GM23338 (cell line): ENCODE measurements at regions not wholly inside any gene's neighbourhood (a gene's known extent, or its start where the extent isn't known, plus 50 kb on each side); places are given as distances from the start of the nearest gene placed in this dataset.

Experiments
- ATAC-seq: fragments of 200-7000 bp; cut with Tn5 transposase; 3 replicates; pipeline ENCODE4 v1.9.1; 2020
- DNase-seq: peaks from one replicate; pipeline ENCODE4 v3.0.0-alpha.2; 2015; ENCODE audit warnings: low spot score
- H2AFZ ChIP-seq: fragments of 200-600 bp; sonication (generic); 2 replicates; pipeline ENCODE4 v1.8.0; 2016; ENCODE audit warnings: antibody characterized with exemption, mild to moderate bottlenecking, moderate library complexity
- H3F3A ChIP-seq: fragments of 200-600 bp; sonication (generic); replicated peaks from 2 replicates; pipeline ENCODE4 v1.8.0; 2017; ENCODE audit warnings: antibody characterized with exemption, mixed run types, low read depth
- H3K27ac ChIP-seq: fragments of 200-600 bp; sonication (generic); 2 replicates; pipeline ENCODE4 v1.6.1; 2016; ENCODE audit warnings: low read depth
- H3K27me3 ChIP-seq: fragments of 200-600 bp; sonication (generic); 2 replicates; pipeline ENCODE4 v1.8.0; 2016; ENCODE audit warnings: mild to moderate bottlenecking, mixed run types, moderate library complexity; ENCODE audit not compliant: insufficient read depth
- H3K36me3 ChIP-seq: fragments of 200-600 bp; sonication (generic); 2 replicates; pipeline ENCODE4 v1.8.0; 2016; ENCODE audit warnings: mild to moderate bottlenecking; ENCODE audit not compliant: insufficient read depth
- H3K4me1 ChIP-seq: fragments of 200-600 bp; sonication (generic); 2 replicates; pipeline ENCODE4 v1.8.0; 2016; ENCODE audit warnings: mild to moderate bottlenecking, moderate library complexity; ENCODE audit not compliant: insufficient read depth
- H3K4me2 ChIP-seq: fragments of 200-600 bp; sonication (generic); 2 replicates; pipeline ENCODE4 v1.7.1; 2017; ENCODE audit warnings: mixed run types
- H3K4me3 ChIP-seq: fragments of 200-600 bp; sonication (generic); 2 replicates; pipeline ENCODE4 v1.6.1; 2016; ENCODE audit warnings: mixed run types
- H3K79me2 ChIP-seq: fragments of 200-600 bp; sonication (generic); replicated peaks from 2 replicates; pipeline ENCODE4 v1.8.0; 2017; ENCODE audit warnings: mild to moderate bottlenecking; ENCODE audit not compliant: insufficient read depth
- H3K9me2 ChIP-seq: fragments of 200-600 bp; sonication (generic); 2 replicates; pipeline ENCODE4 v1.8.0; 2017; ENCODE audit not compliant: insufficient read depth
- H4K20me1 ChIP-seq: fragments of 200-600 bp; sonication (generic); replicated peaks from 2 replicates; pipeline ENCODE4 v1.8.0; 2017; ENCODE audit warnings: mild to moderate bottlenecking; ENCODE audit not compliant: insufficient read depth
- H3K27ac Mint-ChIP-seq: 2 replicates; pipeline ENCODE4 v1.8.0; 2020; ENCODE audit warnings: inconsistent platforms, mild to moderate bottlenecking, moderate library complexity, mixed read lengths
- H3K27me3 Mint-ChIP-seq: 3 replicates; pipeline ENCODE4 v1.8.0; 2022; ENCODE audit warnings: low read depth, mild to moderate bottlenecking, moderate library complexity, mixed read lengths, inconsistent platforms; ENCODE audit not compliant: insufficient read depth, poor library complexity
- H3K36me3 Mint-ChIP-seq: 3 replicates; pipeline ENCODE4 v1.8.0; 2021; ENCODE audit warnings: low read depth, mild to moderate bottlenecking, inconsistent platforms, moderate library complexity, mixed read lengths
- H3K4me1 Mint-ChIP-seq: 3 replicates; pipeline ENCODE4 v1.8.0; 2020; ENCODE audit warnings: mild to moderate bottlenecking, inconsistent platforms, mixed read lengths
- H3K4me3 Mint-ChIP-seq: 3 replicates; pipeline ENCODE4 v1.8.0; 2021; ENCODE audit warnings: moderate library complexity, mild to moderate bottlenecking, inconsistent platforms, mixed read lengths
- H3K9me3 Mint-ChIP-seq: 3 replicates; pipeline ENCODE4 v1.8.0; 2020; ENCODE audit warnings: moderate library complexity, mild to moderate bottlenecking, inconsistent platforms, mixed read lengths
- EZH2 ChIP-seq: fragments of 200-600 bp; sonication (generic); IDR thresholded peaks from one replicate; pipeline ENCODE4 v1.8.0; 2017; ENCODE audit warnings: antibody characterized with exemption, mild to moderate bottlenecking, low read depth; ENCODE audit not compliant: unreplicated experiment
- EZH2phosphoT487 ChIP-seq: fragments of 200-600 bp; sonication (generic); IDR thresholded peaks from one replicate; pipeline ENCODE4 v1.8.1; 2018; ENCODE audit warnings: antibody characterized with exemption; ENCODE audit not compliant: unreplicated experiment
- JUNB ChIP-seq: IDR thresholded peaks from one replicate; pipeline ENCODE4 v1.6.1; 2016; ENCODE audit warnings: antibody characterized with exemption; ENCODE audit not compliant: unreplicated experiment
- NANOG ChIP-seq: IDR thresholded peaks from 2 replicates; pipeline ENCODE4 v1.6.1; 2016; ENCODE audit warnings: antibody characterized with exemption, borderline replicate concordance
- STAT1 ChIP-seq: IDR thresholded peaks from one replicate; pipeline ENCODE4 v1.6.1; 2016; ENCODE audit warnings: antibody characterized with exemption; ENCODE audit not compliant: unreplicated experiment
- ZNF331 ChIP-seq: fragments of 250-450 bp; sonication (Bioruptor Pico); IDR thresholded peaks from 2 replicates; pipeline ENCODE4 v1.5.0; 2020; ENCODE audit warnings: low read depth, mild to moderate bottlenecking, moderate library complexity
- TF ChIP-seq, protein P1 (sequence below): fragments of 250-450 bp; sonication (Bioruptor Pico); IDR thresholded peaks from 2 replicates; pipeline ENCODE4 v1.5.0; 2020; ENCODE audit warnings: mild to moderate bottlenecking, moderate library complexity
- TF ChIP-seq, protein P2 (sequence below), 2 experiments: fragments of 200-600 bp in 1 of 2; sonication (generic) in 1 of 2; conservative IDR thresholded peaks; 2 replicates each; pipeline versions ENCODE4 v1.5.1 to v1.6.1; 2016 to 2017; ENCODE audit warnings: antibody characterized with exemption in 2 of 2, low read depth in 2 of 2, mild to moderate bottlenecking in 2 of 2, moderate library complexity in 1 of 2

DNA sequence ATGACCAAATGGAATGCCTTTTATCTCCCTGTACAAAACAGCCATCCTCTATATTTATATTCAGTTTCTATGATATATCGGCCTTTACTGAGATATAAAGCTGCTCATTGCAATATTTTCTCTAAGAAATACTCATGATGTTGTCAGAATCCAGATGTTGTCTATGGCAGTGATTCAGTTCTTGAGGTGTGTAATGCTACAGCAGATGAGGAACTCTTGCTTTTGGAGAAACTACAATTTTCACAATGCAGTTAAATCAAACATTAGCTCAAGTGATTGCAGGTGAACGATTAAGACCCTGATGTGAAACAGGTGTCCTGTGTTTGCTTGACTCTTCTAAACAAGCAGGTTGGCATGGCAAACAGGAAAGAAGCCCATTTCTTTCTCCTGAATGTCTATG lies 256.2 kb upstream of the CDH20 start (continued):
- TF ChIP-seq STAT1: no peak
- no peak for TF ChIP-seq JUNB
- TF ChIP-seq, protein P1, sequence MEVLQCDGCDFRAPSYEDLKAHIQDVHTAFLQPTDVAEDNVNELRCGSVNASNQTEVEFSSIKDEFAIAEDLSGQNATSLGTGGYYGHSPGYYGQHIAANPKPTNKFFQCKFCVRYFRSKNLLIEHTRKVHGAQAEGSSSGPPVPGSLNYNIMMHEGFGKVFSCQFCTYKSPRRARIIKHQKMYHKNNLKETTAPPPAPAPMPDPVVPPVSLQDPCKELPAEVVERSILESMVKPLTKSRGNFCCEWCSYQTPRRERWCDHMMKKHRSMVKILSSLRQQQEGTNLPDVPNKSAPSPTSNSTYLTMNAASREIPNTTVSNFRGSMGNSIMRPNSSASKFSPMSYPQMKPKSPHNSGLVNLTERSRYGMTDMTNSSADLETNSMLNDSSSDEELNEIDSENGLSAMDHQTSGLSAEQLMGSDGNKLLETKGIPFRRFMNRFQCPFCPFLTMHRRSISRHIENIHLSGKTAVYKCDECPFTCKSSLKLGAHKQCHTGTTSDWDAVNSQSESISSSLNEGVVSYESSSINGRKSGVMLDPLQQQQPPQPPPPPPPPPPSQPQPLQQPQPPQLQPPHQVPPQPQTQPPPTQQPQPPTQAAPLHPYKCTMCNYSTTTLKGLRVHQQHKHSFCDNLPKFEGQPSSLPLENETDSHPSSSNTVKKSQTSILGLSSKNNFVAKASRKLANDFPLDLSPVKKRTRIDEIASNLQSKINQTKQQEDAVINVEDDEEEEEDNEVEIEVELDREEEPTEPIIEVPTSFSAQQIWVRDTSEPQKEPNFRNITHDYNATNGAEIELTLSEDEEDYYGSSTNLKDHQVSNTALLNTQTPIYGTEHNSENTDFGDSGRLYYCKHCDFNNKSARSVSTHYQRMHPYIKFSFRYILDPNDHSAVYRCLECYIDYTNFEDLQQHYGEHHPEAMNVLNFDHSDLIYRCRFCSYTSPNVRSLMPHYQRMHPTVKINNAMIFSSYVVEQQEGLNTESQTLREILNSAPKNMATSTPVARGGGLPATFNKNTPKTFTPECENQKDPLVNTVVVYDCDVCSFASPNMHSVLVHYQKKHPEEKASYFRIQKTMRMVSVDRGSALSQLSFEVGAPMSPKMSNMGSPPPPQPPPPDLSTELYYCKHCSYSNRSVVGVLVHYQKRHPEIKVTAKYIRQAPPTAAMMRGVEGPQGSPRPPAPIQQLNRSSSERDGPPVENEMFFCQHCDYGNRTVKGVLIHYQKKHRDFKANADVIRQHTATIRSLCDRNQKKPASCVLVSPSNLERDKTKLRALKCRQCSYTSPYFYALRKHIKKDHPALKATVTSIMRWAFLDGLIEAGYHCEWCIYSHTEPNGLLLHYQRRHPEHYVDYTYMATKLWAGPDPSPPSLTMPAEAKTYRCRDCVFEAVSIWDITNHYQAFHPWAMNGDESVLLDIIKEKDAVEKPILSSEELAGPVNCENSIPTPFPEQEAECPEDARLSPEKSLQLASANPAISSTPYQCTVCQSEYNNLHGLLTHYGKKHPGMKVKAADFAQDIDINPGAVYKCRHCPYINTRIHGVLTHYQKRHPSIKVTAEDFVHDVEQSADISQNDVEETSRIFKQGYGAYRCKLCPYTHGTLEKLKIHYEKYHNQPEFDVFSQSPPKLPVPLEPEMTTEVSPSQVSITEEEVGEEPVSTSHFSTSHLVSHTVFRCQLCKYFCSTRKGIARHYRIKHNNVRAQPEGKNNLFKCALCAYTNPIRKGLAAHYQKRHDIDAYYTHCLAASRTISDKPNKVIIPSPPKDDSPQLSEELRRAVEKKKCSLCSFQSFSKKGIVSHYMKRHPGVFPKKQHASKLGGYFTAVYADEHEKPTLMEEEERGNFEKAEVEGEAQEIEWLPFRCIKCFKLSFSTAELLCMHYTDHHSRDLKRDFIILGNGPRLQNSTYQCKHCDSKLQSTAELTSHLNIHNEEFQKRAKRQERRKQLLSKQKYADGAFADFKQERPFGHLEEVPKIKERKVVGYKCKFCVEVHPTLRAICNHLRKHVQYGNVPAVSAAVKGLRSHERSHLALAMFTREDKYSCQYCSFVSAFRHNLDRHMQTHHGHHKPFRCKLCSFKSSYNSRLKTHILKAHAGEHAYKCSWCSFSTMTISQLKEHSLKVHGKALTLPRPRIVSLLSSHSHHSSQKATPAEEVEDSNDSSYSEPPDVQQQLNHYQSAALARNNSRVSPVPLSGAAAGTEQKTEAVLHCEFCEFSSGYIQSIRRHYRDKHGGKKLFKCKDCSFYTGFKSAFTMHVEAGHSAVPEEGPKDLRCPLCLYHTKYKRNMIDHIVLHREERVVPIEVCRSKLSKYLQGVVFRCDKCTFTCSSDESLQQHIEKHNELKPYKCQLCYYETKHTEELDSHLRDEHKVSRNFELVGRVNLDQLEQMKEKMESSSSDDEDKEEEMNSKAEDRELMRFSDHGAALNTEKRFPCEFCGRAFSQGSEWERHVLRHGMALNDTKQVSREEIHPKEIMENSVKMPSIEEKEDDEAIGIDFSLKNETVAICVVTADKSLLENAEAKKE (CRISPR knock-in tag): no peak
- TF ChIP-seq NANOG: no peak
- TF ChIP-seq, protein P2, sequence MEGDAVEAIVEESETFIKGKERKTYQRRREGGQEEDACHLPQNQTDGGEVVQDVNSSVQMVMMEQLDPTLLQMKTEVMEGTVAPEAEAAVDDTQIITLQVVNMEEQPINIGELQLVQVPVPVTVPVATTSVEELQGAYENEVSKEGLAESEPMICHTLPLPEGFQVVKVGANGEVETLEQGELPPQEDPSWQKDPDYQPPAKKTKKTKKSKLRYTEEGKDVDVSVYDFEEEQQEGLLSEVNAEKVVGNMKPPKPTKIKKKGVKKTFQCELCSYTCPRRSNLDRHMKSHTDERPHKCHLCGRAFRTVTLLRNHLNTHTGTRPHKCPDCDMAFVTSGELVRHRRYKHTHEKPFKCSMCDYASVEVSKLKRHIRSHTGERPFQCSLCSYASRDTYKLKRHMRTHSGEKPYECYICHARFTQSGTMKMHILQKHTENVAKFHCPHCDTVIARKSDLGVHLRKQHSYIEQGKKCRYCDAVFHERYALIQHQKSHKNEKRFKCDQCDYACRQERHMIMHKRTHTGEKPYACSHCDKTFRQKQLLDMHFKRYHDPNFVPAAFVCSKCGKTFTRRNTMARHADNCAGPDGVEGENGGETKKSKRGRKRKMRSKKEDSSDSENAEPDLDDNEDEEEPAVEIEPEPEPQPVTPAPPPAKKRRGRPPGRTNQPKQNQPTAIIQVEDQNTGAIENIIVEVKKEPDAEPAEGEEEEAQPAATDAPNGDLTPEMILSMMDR (conservative IDR thresholded peaks at IDR 0.05; ENCODE audit: low read depth in 2 of 2): no peak
- no peak for TF ChIP-seq EZH2phosphoT487
- no peak for TF ChIP-seq ZNF331 (CRISPR knock-in tag)

DNA sequence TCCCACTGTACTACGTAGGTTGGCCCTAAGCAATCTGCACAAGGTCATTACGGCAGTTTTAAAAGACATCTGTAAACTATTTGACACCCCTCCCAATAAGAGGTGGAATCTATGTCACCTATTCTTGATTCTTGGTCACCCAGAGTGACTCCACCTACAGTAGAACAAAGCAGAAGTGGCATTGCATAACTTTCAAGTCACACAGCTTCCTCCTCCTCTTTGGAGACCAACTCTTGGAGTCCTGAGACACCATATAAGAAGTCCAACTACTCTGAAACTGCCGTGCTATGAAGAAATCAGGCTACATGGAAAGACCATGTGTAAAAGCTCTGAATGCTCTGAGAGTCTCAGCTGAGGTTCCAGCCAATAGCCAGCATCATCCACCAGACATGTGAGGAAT lies 253.5 kb upstream of the CDH20 start:
- TF ChIP-seq EZH2 (no peak), NANOG (no peak)
- H4K20me1 ChIP-seq: no peaks in the 10 kb centered on the region

More for the DNA sequence above, 253.5 kb upstream of the CDH20 start:
- no peak for DNase-seq
- Histone ChIP-seq H3K27ac (no peak overlapping the region), H3K9me2 (no peaks in the 10 kb centered on the region), H3K4me1 (no peaks in the 10 kb centered on the region), H3K27me3 (no peaks in the 10 kb centered on the region), H3K4me2 (no peak overlapping the region), H3K36me3 (no peaks in the 10 kb centered on the region), H3F3A (no peaks in the 10 kb centered on the region), H3K79me2 (no peaks in the 10 kb centered on the region), H2AFZ (no peak overlapping the region), H3K4me3 (no peak overlapping the region)
- Mint-ChIP-seq H3K9me3 (no peaks in the 10 kb centered on the region), H3K4me1 (no peaks in the 10 kb centered on the region), H3K36me3 (no peaks in the 10 kb centered on the region), H3K4me3 (no peak overlapping the region), H3K27me3 (peaks cover 1% of the 10 kb centered on the region), H3K27ac (no peak overlapping the region)
- no peak for ATAC-seq
